Esophagus muscularis mucosa (tissue), 3 donors: ENCODE measurements at regions not wholly inside any gene's neighbourhood (a gene's known extent, or its start where the extent isn't known, plus 50 kb on each side); places are given as distances from the start of the nearest gene placed in this dataset.

Experiments
- small RNA-seq, 3 donors: library from RNA; depleted of rRNA; stranded (forward); fragments of <200 nt; gene quantifications; one replicate each; pipeline ENCODE3, GENCODE V24; 2016

Small RNAs in the stretch of these regions (small RNA-seq; reads per million reads assigned to genes)
- 0 reads per million in 3 donors for gene AC244452.1
- 0 reads per million in 3 donors for gene IGHD1-1
- gene IGHD1-14: 0 reads per million in 3 donors
- 0 reads per million in 3 donors for gene IGHD1-20
- gene IGHD1-26: 0 reads per million in 3 donors
- 0 reads per million in 3 donors for gene IGHD1-7
- 0 reads per million in 3 donors for gene IGHD2-15
- gene IGHD2-2: 0 reads per million in 3 donors
- 0 reads per million in 3 donors for gene IGHD2-21
- 0 reads per million in 3 donors for gene IGHD2-8
- gene IGHD3-10: 0 reads per million in 3 donors
- 0 reads per million in 3 donors for gene IGHD3-16
- 0 reads per million in 3 donors for gene IGHD3-22
- gene IGHD3-3: 0 reads per million in 3 donors
- gene IGHD3-9: 0 reads per million in 3 donors
- gene IGHD4-11: 0 reads per million in 3 donors
- gene IGHD4-17: 0 reads per million in 3 donors
- 0 reads per million in 3 donors for gene IGHD4-23
- 0 reads per million in 3 donors for gene IGHD4-4
- gene IGHD5-12: 0 reads per million in 3 donors
- 0 reads per million in 3 donors for gene IGHD5-18
- 0 reads per million in 3 donors for gene IGHD5-24
- 0 reads per million in 3 donors for gene IGHD5-5
- gene IGHD6-13: 0 reads per million in 3 donors
- gene IGHD6-19: 0 reads per million in 3 donors
- 0 reads per million in 3 donors for gene IGHD6-25
- gene IGHD6-6: 0 reads per million in 3 donors
- 0 reads per million in 3 donors for gene IGHD7-27
- 0 reads per million in 3 donors for gene IGHJ1
- gene IGHJ1P: 0 reads per million in 3 donors
- gene IGHJ2: 0 reads per million in 3 donors
- 0 reads per million in 3 donors for gene IGHJ2P
- 0 reads per million in 3 donors for gene IGHJ3
- gene IGHJ3P: 0 reads per million in 3 donors
- gene IGHJ4: 0 reads per million in 3 donors
- 0 reads per million in 3 donors for gene IGHJ5
- gene IGHJ6: 0 reads per million in 3 donors
- gene IGHV1-12: 0 reads per million in 3 donors
- gene IGHV1-14: 0 reads per million in 3 donors
- gene IGHV3-19: 0 reads per million in 3 donors
- 0 reads per million in 3 donors for gene IGHV3-57
- 0 reads per million in 3 donors for gene IGHV3-76
- 0 reads per million in 3 donors for gene IGHV5-78
- 0 reads per million in 3 donors for gene IGHV7-40
- 0 reads per million in 3 donors for gene IGHVII-1-1
- 0 reads per million in 3 donors for gene IGHVII-15-1
- gene IGHVII-22-1: 0 reads per million in 3 donors
- 0 reads per million in 3 donors for gene IGHVII-28-1
- gene IGHVII-33-1: 0 reads per million in 3 donors
- gene IGHVII-40-1: 0 reads per million in 3 donors
- 0 reads per million in 3 donors for gene IGHVII-44-2
- 0 reads per million in 3 donors for gene IGHVII-46-1
- 0 reads per million in 3 donors for gene IGHVII-49-1
- gene IGHVII-51-2: 0 reads per million in 3 donors
- gene IGHVII-53-1: 0 reads per million in 3 donors
- gene IGHVII-60-1: 0 reads per million in 3 donors
- 0 reads per million in 3 donors for gene IGHVII-62-1
- gene IGHVII-67-1: 0 reads per million in 3 donors
- 0 reads per million in 3 donors for gene IGHVII-74-1
- 0 reads per million in 3 donors for gene IGHVII-78-1
- 0 reads per million in 3 donors for gene IGHVIII-11-1
- 0 reads per million in 3 donors for gene IGHVIII-13-1
- gene IGHVIII-2-1: 0 reads per million in 3 donors
- gene IGHVIII-22-2: 0 reads per million in 3 donors
- 0 reads per million in 3 donors for gene IGHVIII-25-1
- gene IGHVIII-26-1: 0 reads per million in 3 donors
- 0 reads per million in 3 donors for gene IGHVIII-38-1
- gene IGHVIII-5-1: 0 reads per million in 3 donors
- 0 reads per million in 3 donors for gene IGHVIII-5-2
- gene IGHVIII-67-2: 0 reads per million in 3 donors
- 0 reads per million in 3 donors for gene IGHVIII-67-3
- gene IGHVIII-67-4: 0 reads per million in 3 donors
- gene IGHVIII-76-1: 0 reads per million in 3 donors
- 0 reads per million in 3 donors for gene IGHVIII-82
- gene MIR4507: 0 reads per million in 3 donors
- 0 reads per million in 3 donors for gene MIR4537
- gene MIR4538: 0 reads per million in 3 donors
- gene MIR4539: 0 reads per million in 3 donors
- 0 reads per million in 3 donors for gene MIR5195
- gene MIR8071-1: 0 reads per million in 3 donors
- 0 reads per million in 3 donors for gene MIR8071-2
- gene RNA5SP389: 0 reads per million in 3 donors
